Uterus (tissue), 2 donors: ENCODE measurements at regions not wholly inside any gene's neighbourhood (a gene's known extent, or its start where the extent isn't known, plus 50 kb on each side); places are given as distances from the start of the nearest gene placed in this dataset.

Experiments used
- POLR2A ChIP-seq, 2 donors: fragments of 450-650 bp; IDR thresholded peaks; one replicate each; pipeline ENCODE4 v1.6.1; 2016; ENCODE audit warnings: antibody characterized with exemption in 2 of 2, mild to moderate bottlenecking in 1 of 2, moderate library complexity in 1 of 2
- TF ChIP-seq, protein P1 (sequence below), 4 experiments: fragments of 200-600 bp in 2 of 4; fragments of 450-650 bp in 2 of 4; sonication (generic) in 2 of 4; IDR thresholded peaks; one replicate each; pipeline ENCODE4 v1.5.1; 2016 to 2019; ENCODE audit warnings: antibody characterized with exemption in 4 of 4, mild to moderate bottlenecking in 2 of 4, moderate library complexity in 1 of 4

DNA sequence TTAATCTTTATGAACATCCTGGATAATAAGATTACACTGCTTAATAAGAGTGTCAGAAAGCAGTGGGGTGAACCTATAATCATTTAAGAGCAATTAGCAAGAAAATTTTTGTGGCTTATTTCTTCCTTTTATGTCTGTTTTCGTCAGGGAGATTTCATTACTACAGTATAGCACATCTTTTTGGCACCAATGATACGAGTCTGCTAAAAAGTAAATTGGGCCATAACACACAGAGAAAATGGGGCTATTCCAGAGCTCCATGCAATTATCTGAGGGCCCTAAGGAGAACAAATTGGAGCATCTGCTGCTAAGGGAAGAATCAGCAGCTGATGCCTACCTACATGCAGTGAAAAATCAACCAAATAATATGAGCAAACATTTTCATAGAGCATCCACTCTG is 330.3 kb upstream of the NCAM2 start:
- TF ChIP-seq, protein P1, sequence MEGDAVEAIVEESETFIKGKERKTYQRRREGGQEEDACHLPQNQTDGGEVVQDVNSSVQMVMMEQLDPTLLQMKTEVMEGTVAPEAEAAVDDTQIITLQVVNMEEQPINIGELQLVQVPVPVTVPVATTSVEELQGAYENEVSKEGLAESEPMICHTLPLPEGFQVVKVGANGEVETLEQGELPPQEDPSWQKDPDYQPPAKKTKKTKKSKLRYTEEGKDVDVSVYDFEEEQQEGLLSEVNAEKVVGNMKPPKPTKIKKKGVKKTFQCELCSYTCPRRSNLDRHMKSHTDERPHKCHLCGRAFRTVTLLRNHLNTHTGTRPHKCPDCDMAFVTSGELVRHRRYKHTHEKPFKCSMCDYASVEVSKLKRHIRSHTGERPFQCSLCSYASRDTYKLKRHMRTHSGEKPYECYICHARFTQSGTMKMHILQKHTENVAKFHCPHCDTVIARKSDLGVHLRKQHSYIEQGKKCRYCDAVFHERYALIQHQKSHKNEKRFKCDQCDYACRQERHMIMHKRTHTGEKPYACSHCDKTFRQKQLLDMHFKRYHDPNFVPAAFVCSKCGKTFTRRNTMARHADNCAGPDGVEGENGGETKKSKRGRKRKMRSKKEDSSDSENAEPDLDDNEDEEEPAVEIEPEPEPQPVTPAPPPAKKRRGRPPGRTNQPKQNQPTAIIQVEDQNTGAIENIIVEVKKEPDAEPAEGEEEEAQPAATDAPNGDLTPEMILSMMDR (IDR thresholded peaks at IDR 0.05) = no peak
- TF ChIP-seq POLR2A (IDR thresholded peaks at IDR 0.05) = no peak
